GM12878 (cell line): ENCODE measurements at regions not wholly inside any gene's neighbourhood (a gene's known extent, or its start where the extent isn't known, plus 50 kb on each side); places are given as distances from the start of the nearest gene placed in this dataset.

Source experiments
- ATAC-seq: fragments of 200-7000 bp; cut with Tn5 transposase; 3 replicates; pipeline ENCODE4 v1.9.1; 2020; ENCODE audit warnings: mild to moderate bottlenecking, moderate library complexity
- BruUV-seq: library from RNA; stranded (reverse); fragments of 400-500 nt; replicated peaks from 2 replicates; lab custom pipeline; 2021; lab: Mats Ljungman, UMichigan
- CTCF ChIA-PET: fragments of 300-600 bp; sonication (Branson Sonifier 250); formaldehyde crosslinking; extraction: SDS; loops from one replicate; lab custom pipeline; 2021; ENCODE audit warnings: inconsistent platforms; lab: Yijun Ruan, JAX
- POLR2A ChIA-PET: fragments of 350-600 bp; formaldehyde crosslinking; extraction: SDS; loops from one replicate; lab custom pipeline; 2021; ENCODE audit warnings: inconsistent platforms; lab: Charles Lee
- RAD21 ChIA-PET: fragments of 300-600 bp; sonication (Branson Sonifier 250); formaldehyde crosslinking; loops from one replicate; lab custom pipeline; 2023; ENCODE audit warnings: antibody characterized with exemption; ENCODE audit not compliant: unreplicated experiment; lab: Charles Lee
- SMC1A ChIA-PET: fragments of 300-600 bp; sonication (Branson Sonifier 250); formaldehyde crosslinking; loops from one replicate; lab custom pipeline; 2023; ENCODE audit not compliant: unreplicated experiment, uncharacterized antibody; lab: Charles Lee
- DNase-seq: peaks from one replicate; pipeline ENCODE4 v3.0.0-alpha.2; 2011; ENCODE audit warnings: low read depth, low spot score
- FAIRE-seq: peaks from 3 replicates; lab custom pipeline; 2011; peaks lifted over from hg19 to GRCh38; lab: Jason Lieb, UNC
- H2AFZ ChIP-seq: 2 replicates; pipeline ENCODE4 v1.6.0; 2011; ENCODE audit warnings: low read depth, low read length, control low read depth; ENCODE audit not compliant: control insufficient read depth
- H3K27ac ChIP-seq: 2 replicates; pipeline ENCODE4 v1.5.1; 2011; ENCODE audit warnings: control low read depth; ENCODE audit not compliant: control insufficient read depth, insufficient read depth
- H3K27me3 ChIP-seq, 2 experiments: replicated peaks in 1 of 2; 2 replicates each; pipeline versions ENCODE4 v1.6.0 to v1.6.1; 2011; ENCODE audit warnings: low read length in 1 of 2; ENCODE audit not compliant: control insufficient read depth in 2 of 2, insufficient read depth in 2 of 2
- H3K36me3 ChIP-seq, 2 experiments: 2 replicates each; pipeline ENCODE4 v1.5.1; 2011; ENCODE audit warnings: low read length in 1 of 2; ENCODE audit not compliant: control insufficient read depth in 2 of 2, insufficient read depth in 2 of 2
- H3K4me1 ChIP-seq: 2 replicates; pipeline ENCODE4 v1.6.1; 2011; ENCODE audit warnings: mild to moderate bottlenecking, low read length, moderate library complexity, mixed read lengths; ENCODE audit not compliant: control insufficient read depth, insufficient read depth
- H3K4me2 ChIP-seq: 2 replicates; pipeline ENCODE4 v1.6.0; 2011; ENCODE audit warnings: control low read depth; ENCODE audit not compliant: control insufficient read depth, insufficient read depth
- H3K4me3 ChIP-seq: fragments of 200-600 bp; sonication (generic); 2 replicates; pipeline ENCODE4 v1.5.1; 2016
- H3K79me2 ChIP-seq: 2 replicates; pipeline ENCODE4 v1.6.0; 2011; ENCODE audit warnings: low read length; ENCODE audit not compliant: control insufficient read depth, insufficient read depth
- H3K9ac ChIP-seq: 2 replicates; pipeline ENCODE4 v1.8.0; 2011; ENCODE audit warnings: low read length, control low read depth, mixed read lengths; ENCODE audit not compliant: control insufficient read depth, insufficient read depth
- H3K9me3 ChIP-seq: replicated peaks from 3 replicates; pipeline ENCODE4 v1.5.1; 2011; ENCODE audit warnings: mild to moderate bottlenecking, low read length; ENCODE audit not compliant: control insufficient read depth, insufficient read depth
- H4K20me1 ChIP-seq: 2 replicates; pipeline ENCODE4 v1.6.0; 2011; ENCODE audit not compliant: control insufficient read depth, insufficient read depth
- CHD2 ChIP-seq: IDR thresholded peaks from 2 replicates; pipeline ENCODE4 v1.6.1; 2011; ENCODE audit warnings: low read depth, low read length, improper control_type of control experiment, borderline replicate concordance
- EZH2 ChIP-seq: IDR thresholded peaks from 2 replicates; pipeline ENCODE4 v1.6.1; 2012; ENCODE audit warnings: low read depth, mild to moderate bottlenecking, control low read depth, inconsistent platforms, low read length, borderline replicate concordance; ENCODE audit not compliant: control insufficient read depth
- KAT2A ChIP-seq: conservative IDR thresholded peaks from 2 replicates; pipeline ENCODE4 v1.6.1; 2011; ENCODE audit warnings: low read depth, low read length; ENCODE audit not compliant: control insufficient read depth
- TAF1 ChIP-seq: IDR thresholded peaks from 2 replicates; pipeline ENCODE4 v1.6.1; 2011; ENCODE audit warnings: mild to moderate bottlenecking, low read depth, low read length, borderline replicate concordance
- WGBS: methylation state at CpG from one replicate; pipeline ENCODE4 v1.1.6; 2016; ENCODE audit warnings: low lambda C conversion rate; ENCODE audit not compliant: insufficient replicate concordance, insufficient coverage; ENCODE audit errors: missing lambda C conversion rate; 5-methylcytosine and 5-hydroxymethylcytosine counted together
- in situ Hi-C: fragments of 300-500 bp; cut with MboI; formaldehyde crosslinking; loops from 9 replicates; pipeline ENCODE4 v1.14.3; 2018; ENCODE audit warnings: mixed read lengths
- intact Hi-C: fragments of 100-400 bp; cut with micrococcal nuclease; formaldehyde crosslinking; loops from one replicate; pipeline ENCODE4 v1.14.2; 2022; ENCODE audit not compliant: unreplicated experiment
- TF ChIP-seq, protein P1 (sequence below): fragments of 450-650 bp; IDR thresholded peaks from 2 replicates; pipeline ENCODE4 v1.6.1; 2016; ENCODE audit warnings: mild to moderate bottlenecking

DNA sequence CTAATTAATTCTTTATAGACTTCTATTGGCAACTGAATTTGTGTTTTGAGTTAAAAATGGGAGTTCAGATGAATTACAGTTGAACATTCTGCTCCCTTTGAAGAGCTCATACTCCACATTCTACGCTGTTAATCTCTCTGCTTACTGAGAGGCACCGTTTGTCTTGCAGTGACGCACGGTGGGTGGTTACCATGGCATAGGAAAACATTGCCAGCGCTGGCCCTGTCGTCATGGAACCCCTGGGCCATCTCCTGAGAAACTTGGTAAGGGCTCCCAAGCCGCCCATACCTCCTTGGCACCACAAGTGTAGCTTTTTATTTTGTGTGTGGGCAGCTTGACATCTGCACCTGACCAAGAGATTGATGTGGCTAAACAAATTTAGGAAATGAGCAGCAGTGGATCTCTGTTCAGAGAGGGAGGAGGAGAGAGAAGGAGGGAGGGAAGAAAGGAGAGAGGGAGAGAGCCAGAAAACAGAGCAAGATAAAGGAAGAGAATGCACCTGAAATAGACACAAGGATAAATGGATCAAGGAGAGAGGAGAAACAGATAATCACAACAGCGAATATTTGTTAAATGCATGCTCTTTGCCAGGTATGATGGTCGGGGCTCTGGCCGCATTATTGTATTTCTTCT lies 398.5 kb downstream of the HAPSTR1 start:
- Histone ChIP-seq H3K9ac (no peak overlapping the region), H3K4me3 (no peak overlapping the region), H3K27me3 (no peaks in the 10 kb centered on the region), H3K27ac (no peak overlapping the region), H3K4me2 (no peak overlapping the region), H3K9me3 (no peaks in the 10 kb centered on the region), H3K4me1 (no peaks in the 10 kb centered on the region), H3K36me3 (no peaks in the 10 kb centered on the region), H4K20me1 (no peaks in the 10 kb centered on the region), H2AFZ (no peak overlapping the region), H3K79me2 (no peaks in the 10 kb centered on the region)
- no TSS peak for BruUV-seq
- no peak for FAIRE-seq
- TF ChIP-seq CHD2: no peak
- TF ChIP-seq, protein P1, sequence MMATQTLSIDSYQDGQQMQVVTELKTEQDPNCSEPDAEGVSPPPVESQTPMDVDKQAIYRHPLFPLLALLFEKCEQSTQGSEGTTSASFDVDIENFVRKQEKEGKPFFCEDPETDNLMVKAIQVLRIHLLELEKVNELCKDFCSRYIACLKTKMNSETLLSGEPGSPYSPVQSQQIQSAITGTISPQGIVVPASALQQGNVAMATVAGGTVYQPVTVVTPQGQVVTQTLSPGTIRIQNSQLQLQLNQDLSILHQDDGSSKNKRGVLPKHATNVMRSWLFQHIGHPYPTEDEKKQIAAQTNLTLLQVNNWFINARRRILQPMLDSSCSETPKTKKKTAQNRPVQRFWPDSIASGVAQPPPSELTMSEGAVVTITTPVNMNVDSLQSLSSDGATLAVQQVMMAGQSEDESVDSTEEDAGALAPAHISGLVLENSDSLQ: no peak
- TF ChIP-seq TAF1: no peak
- TF ChIP-seq KAT2A: no peak
- ChIA-PET RAD21 (no interaction called here), SMC1A (no interaction called here), CTCF (no interaction called here), POLR2A (no interaction called here)
- no peak for DNase-seq
- WGBS: 13% methylated on average over 10 of the region's 10 CpGs
- in situ Hi-C loops (no loop called here), intact Hi-C loops (no loop called here)
- ATAC-seq: no peak

DNA sequence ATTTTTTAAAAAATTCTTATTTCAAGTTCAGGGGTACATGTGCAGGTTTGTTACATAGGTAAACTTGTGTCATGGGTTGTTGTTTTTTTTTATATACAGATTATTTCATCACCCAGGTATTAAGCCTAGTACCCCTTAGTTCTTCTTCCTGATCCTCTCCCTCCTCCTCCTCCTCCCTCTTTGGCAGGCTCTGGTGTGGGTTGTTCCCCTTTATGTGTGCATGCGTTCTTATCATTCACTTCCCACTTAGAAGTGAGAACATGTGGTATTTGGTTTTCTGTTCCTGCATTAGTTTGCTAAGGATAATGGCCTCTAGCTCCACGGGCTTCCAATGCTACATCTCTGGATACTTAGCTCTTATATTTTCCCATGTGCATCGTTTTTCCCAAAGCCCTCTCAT lies 404.4 kb downstream of the HAPSTR1 start:
- FAIRE-seq: no peak

More for the DNA sequence above, 404.4 kb downstream of the HAPSTR1 start:
- SMC1A ChIA-PET: no interaction called here
- Histone ChIP-seq H3K79me2 (no peaks in the 10 kb centered on the region), H3K9me3 (no peaks in the 10 kb centered on the region), H3K9ac (no peak overlapping the region), H3K4me2 (no peak overlapping the region), H2AFZ (no peak overlapping the region), H3K36me3 (no peaks in the 10 kb centered on the region), H4K20me1 (no peaks in the 10 kb centered on the region), H3K4me1 (no peaks in the 10 kb centered on the region), H3K27ac (no peak overlapping the region), H3K27me3 (no peaks in the 10 kb centered on the region), H3K4me3 (no peak overlapping the region)
- intact Hi-C loops (no loop called here), in situ Hi-C loops (no loop called here)
- 0% methylated on average over 3 of the region's 3 CpGs for WGBS
- ATAC-seq: no peak
- CTCF ChIA-PET: interaction anchor here (0.6 kb wide), 1 partner anchor 40 kb away, joined by 3 read pairs; no protein-coding TSS in a partner anchor
- POLR2A ChIA-PET: no interaction called here
- no peak for TF ChIP-seq EZH2
- RAD21 ChIA-PET: no interaction called here
- no TSS peak for BruUV-seq
- no peak for DNase-seq
